ENCODE measurements at regions not wholly inside any gene's neighbourhood (a gene's known extent, or its start where the extent isn't known, plus 50 kb on each side); places are given as distances from the start of the nearest gene placed in this dataset.
A peak's percentile ranks its signal among the peaks of the same experiment; 100 is the strongest.

- WGBS = 90% methylated on average over 12 of the region's 12 CpGs
- no peak overlapping the region for H3K9ac ChIP-seq (ENCODE audit: low read depth, low read length)
- H3K27me3 ChIP-seq (ENCODE audit: insufficient read depth, low read length) = no peaks in the 10 kb centered on the region
- H3K36me3 ChIP-seq (ENCODE audit: insufficient read depth, low read length) = no peaks in the 10 kb centered on the region
- no peak overlapping the region for H3K4me3 ChIP-seq (ENCODE audit: low read length)
- H3K27ac ChIP-seq (ENCODE audit: low read depth, low read length) = no peak overlapping the region
- H3K9me3 ChIP-seq (ENCODE audit: insufficient read depth, low read depth, low read length) = 0 out of 2 replicates have a peak, but pooled peaks cover 2% of the 10 kb centered on the region
- H3K4me1 ChIP-seq (ENCODE audit: insufficient read depth, low read length) = peaks cover 6% of the 10 kb centered on the region; the same call in 1 of the 2 replicates
Measured at GRCh38 chr14:101066826-101067510, 163.4 kb upstream of the RTL1 start.

DNA sequence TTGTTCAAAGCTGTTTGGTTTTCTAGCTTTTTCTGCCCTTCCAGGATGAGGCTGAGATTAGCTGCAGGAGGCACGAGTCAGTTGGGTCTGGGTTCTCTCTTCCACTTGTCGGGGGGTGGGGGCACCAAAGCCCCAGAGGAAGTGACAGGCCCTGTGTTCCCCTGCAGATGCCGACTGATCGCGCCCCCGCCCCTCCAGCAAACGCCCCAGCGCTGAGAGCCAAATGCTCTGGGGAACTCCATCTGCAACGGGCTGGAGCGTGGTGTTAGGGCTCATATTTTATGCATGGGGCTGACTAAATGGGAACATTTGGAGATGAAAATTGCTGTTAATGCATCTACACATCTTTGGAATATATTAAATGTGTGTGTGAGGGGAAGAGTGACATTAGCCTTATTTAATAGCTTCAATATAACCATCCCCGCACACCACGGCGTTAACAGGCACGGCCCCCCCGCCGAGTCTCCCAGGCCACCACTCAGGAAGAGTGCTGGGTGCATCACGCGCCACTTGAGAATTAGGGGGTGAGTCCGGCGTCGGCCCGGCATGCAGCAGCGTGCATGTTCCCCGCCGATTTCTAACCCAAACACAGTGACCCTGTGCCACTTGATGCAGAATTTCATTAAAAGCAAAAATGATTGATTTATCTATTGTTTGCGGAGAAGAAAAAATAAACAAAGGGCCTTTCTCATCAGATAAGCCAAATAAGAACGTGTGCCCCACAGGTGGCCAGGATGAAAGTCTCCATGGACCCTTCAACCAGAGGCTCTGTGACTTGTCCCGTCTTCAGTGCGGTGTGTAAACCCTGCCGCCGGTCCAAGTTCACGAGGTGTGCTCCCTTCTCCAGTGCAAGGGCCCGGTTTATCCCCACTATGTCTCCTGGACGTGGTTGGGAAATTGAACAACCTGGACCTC lies 165.0 kb upstream of the RTL1 start:
- Histone ChIP-seq H3K9ac (ENCODE audit: low read depth, low read length) (no peak overlapping the region), H3K27me3 (ENCODE audit: insufficient read depth, low read length) (no peaks in the 10 kb centered on the region)
- 88% methylated on average over 34 of the region's 34 CpGs for WGBS

DNA sequence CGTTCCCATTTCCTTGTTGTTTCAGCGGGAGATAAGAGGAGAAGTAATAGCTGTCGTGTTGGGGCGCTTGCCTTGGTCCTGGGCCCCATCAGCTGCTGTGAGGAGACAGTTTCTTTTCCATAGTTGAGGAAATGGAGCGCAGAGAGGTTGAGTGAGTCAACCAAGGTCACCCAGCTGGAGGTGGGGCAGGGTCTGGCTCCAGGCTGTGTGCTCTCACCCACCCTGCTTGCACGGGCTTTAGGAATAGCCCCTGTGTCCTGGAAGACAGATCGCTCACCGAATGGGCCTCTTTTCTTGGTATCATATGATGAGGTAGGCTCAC lies 165.7 kb upstream of the RTL1 start:
- Histone ChIP-seq H3K4me3 (ENCODE audit: low read length) (no peak overlapping the region), H3K9me3 (ENCODE audit: insufficient read depth, low read depth, low read length) (0 out of 2 replicates have a peak, but pooled peaks cover 2% of the 10 kb centered on the region), H3K27ac (ENCODE audit: low read depth, low read length) (no peak overlapping the region), H3K4me1 (ENCODE audit: insufficient read depth, low read length) (peaks cover 23% of the 10 kb centered on the region), H3K9ac (ENCODE audit: low read depth, low read length) (no peak overlapping the region), H3K36me3 (ENCODE audit: insufficient read depth, low read length) (no peaks in the 10 kb centered on the region), H3K27me3 (ENCODE audit: insufficient read depth, low read length) (no peaks in the 10 kb centered on the region)
- WGBS = 94% methylated on average over 8 of the region's 8 CpGs

More for the DNA sequence above, 165.0 kb upstream of the RTL1 start:
- Histone ChIP-seq H3K27ac (ENCODE audit: low read depth, low read length) (no peak overlapping the region), H3K4me3 (ENCODE audit: low read length) (no peak overlapping the region), H3K4me1 (ENCODE audit: insufficient read depth, low read length) (peaks cover 19% of the 10 kb centered on the region), H3K36me3 (ENCODE audit: insufficient read depth, low read length) (no peaks in the 10 kb centered on the region), H3K9me3 (ENCODE audit: insufficient read depth, low read depth, low read length) (0 out of 2 replicates have a peak, but pooled peaks cover 2% of the 10 kb centered on the region)

DNA sequence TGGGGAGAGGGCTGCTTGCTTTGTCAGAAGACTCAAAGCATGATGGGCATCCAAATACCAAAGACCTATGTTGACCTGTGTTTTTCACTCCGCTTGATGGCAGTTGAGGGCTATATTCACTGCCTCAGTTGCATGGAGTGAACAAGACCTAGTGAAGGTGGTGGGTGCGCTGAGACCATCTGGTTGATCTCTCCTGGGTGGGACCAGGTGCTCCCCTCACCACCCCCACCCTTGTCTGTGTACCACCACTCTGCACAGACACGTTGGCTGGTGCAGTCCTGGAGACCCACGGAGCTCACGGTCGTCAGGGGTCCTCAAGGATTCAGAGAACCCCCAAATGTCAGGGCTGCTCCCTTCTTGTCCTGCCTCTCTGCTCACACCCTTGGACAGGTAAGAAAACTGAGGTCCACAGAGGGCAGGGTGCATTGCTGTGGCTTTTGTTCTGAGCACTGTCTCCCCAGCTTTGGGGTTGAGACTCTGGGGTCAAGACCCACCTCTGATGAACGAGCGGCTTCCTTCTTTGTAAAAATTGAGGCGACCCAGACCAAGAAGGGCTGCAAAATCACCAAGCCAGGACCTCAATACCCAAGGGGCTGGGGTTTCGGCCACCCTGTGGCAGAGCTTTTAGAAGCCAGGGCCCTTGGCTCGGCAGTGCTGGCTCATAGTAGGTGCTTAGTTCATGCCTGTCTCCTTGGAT lies 166.3 kb upstream of the RTL1 start:
- Histone ChIP-seq H3K36me3 (ENCODE audit: insufficient read depth, low read length) (no peaks in the 10 kb centered on the region), H3K4me1 (ENCODE audit: insufficient read depth, low read length) (peaks cover 23% of the 10 kb centered on the region), H3K27me3 (ENCODE audit: insufficient read depth, low read length) (peaks cover 2% of the 10 kb centered on the region; the same call in 1 of the 2 replicates), H3K9ac (ENCODE audit: low read depth, low read length) (no peak overlapping the region), H3K4me3 (ENCODE audit: low read length) (no peak overlapping the region), H3K27ac (ENCODE audit: low read depth, low read length) (no peak overlapping the region), H3K9me3 (ENCODE audit: insufficient read depth, low read depth, low read length) (0 out of 2 replicates have a peak, but pooled peaks cover 2% of the 10 kb centered on the region)
- 97% methylated on average over 11 of the region's 11 CpGs for WGBS

- Histone ChIP-seq H3K4me1 (ENCODE audit: insufficient read depth, low read length) (peaks cover 23% of the 10 kb centered on the region), H3K27me3 (ENCODE audit: insufficient read depth, low read length) (peaks cover 3% of the 10 kb centered on the region; the same call in 1 of the 2 replicates), H3K27ac (ENCODE audit: low read depth, low read length) (no peak overlapping the region), H3K4me3 (ENCODE audit: low read length) (no peak overlapping the region), H3K36me3 (ENCODE audit: insufficient read depth, low read length) (no peaks in the 10 kb centered on the region), H3K9ac (ENCODE audit: low read depth, low read length) (no peak overlapping the region), H3K9me3 (ENCODE audit: insufficient read depth, low read depth, low read length) (no peaks in the 10 kb centered on the region)
- WGBS = 94% methylated on average over 16 of the region's 16 CpGs
Measured at GRCh38 chr14:101070540-101071492, 167.3 kb upstream of the RTL1 start.

DNA sequence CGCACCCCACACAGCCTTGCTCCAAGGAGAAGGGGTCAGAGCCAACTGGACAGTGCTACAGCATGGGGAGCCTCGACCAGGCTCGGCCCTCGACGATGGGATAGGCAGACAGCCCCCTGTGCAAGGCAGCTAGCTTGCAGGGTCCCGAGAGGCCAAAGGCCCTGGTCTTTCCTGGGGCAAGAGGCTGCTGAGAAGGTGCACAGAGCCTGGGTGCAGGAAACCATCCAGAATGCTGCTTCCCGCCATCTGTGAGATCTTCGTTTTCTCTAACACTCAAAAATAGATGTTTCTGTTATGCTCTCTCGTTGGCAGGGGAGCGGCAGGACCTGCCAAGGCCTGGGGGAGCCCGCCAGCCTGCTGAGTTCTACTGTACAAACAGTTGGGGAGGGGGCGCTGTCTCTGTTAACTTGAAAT lies 168.0 kb upstream of the RTL1 start:
- no peaks in the 10 kb centered on the region for H3K9me3 ChIP-seq (ENCODE audit: insufficient read depth, low read depth, low read length)
- peaks cover 6% of the 10 kb centered on the region for H3K27me3 ChIP-seq (ENCODE audit: insufficient read depth, low read length)
- H3K9ac ChIP-seq (ENCODE audit: low read depth, low read length) = no peak overlapping the region
- H3K36me3 ChIP-seq (ENCODE audit: insufficient read depth, low read length) = no peaks in the 10 kb centered on the region
- no peak overlapping the region for H3K4me3 ChIP-seq (ENCODE audit: low read length)
- peaks cover 24% of the 10 kb centered on the region for H3K4me1 ChIP-seq (ENCODE audit: insufficient read depth, low read length)
- no peak overlapping the region for H3K27ac ChIP-seq (ENCODE audit: low read depth, low read length)
- WGBS = 88% methylated on average over 12 of the region's 12 CpGs

- Histone ChIP-seq H3K27ac (ENCODE audit: low read depth, low read length) (no peak overlapping the region), H3K9me3 (ENCODE audit: insufficient read depth, low read depth, low read length) (no peaks in the 10 kb centered on the region), H3K36me3 (ENCODE audit: insufficient read depth, low read length) (no peaks in the 10 kb centered on the region), H3K4me1 (ENCODE audit: insufficient read depth, low read length) (peaks cover 30% of the 10 kb centered on the region), H3K9ac (ENCODE audit: low read depth, low read length) (no peak overlapping the region), H3K4me3 (ENCODE audit: low read length) (no peak overlapping the region), H3K27me3 (ENCODE audit: insufficient read depth, low read length) (peaks cover 11% of the 10 kb centered on the region)
- WGBS = 85% methylated on average over 10 of the region's 10 CpGs
Measured at GRCh38 chr14:101072070-101072469, 168.5 kb upstream of the RTL1 start.

- H3K36me3 ChIP-seq (ENCODE audit: insufficient read depth, low read length) = no peaks in the 10 kb centered on the region
- no peaks in the 10 kb centered on the region for H3K9me3 ChIP-seq (ENCODE audit: insufficient read depth, low read depth, low read length)
- H3K9ac ChIP-seq (ENCODE audit: low read depth, low read length) = no peak overlapping the region
- H3K27me3 ChIP-seq (ENCODE audit: insufficient read depth, low read length) = peaks cover 15% of the 10 kb centered on the region
- H3K27ac ChIP-seq (ENCODE audit: low read depth, low read length) = no peak overlapping the region
- H3K4me1 ChIP-seq (ENCODE audit: insufficient read depth, low read length) = peaks cover 30% of the 10 kb centered on the region
- 43% methylated on average over 13 of the region's 16 CpGs for WGBS
- H3K4me3 ChIP-seq (ENCODE audit: low read length) = no peak overlapping the region
Measured at GRCh38 chr14:101072531-101072930, 169.0 kb upstream of the RTL1 start.

DNA sequence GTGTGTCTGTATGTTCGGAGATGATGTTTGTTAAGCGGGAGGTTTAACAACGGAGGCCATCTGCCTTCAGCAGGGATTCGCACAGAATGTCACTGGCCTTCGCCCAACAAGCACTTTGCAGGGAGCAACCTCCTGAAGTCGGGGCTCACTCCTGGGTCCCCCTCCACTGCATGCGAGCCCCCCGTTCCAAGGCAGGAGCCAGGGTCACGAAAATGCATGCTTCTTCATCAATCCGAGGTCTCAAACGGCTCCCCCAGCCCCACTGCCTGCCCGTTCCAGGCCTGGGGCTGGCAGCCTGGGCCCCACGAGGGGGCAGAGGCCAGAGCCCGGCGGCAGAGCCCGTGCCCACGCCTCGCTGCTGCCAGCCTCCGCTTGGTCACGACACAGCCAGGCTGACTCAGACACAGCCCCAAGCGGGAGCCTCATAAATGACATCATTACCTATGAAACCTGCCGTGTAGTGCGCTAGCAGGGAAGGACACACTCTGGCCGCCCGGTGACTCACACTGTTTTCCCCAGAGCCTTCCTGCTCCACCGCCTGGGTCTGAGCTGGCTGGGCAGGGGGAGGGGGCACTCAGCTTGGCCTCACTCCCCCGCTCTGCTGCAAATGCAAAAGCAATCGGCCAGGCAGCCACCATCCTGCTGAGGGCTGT lies 169.5 kb upstream of the RTL1 start:
- 18% methylated on average over 28 of the region's 28 CpGs for WGBS
- peaks cover 30% of the 10 kb centered on the region for H3K4me1 ChIP-seq (ENCODE audit: insufficient read depth, low read length)
- no peaks in the 10 kb centered on the region for H3K9me3 ChIP-seq (ENCODE audit: insufficient read depth, low read depth, low read length)
- no peaks in the 10 kb centered on the region for H3K36me3 ChIP-seq (ENCODE audit: insufficient read depth, low read length)
- H3K4me3 ChIP-seq (ENCODE audit: low read length) = no peak overlapping the region; the same call in 1 of the 2 replicates
- peak overlapping the region; percentile 39; the same call in 1 of the 2 replicates for H3K9ac ChIP-seq (ENCODE audit: low read depth, low read length)
- peaks cover 20% of the 10 kb centered on the region for H3K27me3 ChIP-seq (ENCODE audit: insufficient read depth, low read length)
- peak overlapping the region; percentile 70; the same call in 1 of the 2 replicates for H3K27ac ChIP-seq (ENCODE audit: low read depth, low read length)

DNA sequence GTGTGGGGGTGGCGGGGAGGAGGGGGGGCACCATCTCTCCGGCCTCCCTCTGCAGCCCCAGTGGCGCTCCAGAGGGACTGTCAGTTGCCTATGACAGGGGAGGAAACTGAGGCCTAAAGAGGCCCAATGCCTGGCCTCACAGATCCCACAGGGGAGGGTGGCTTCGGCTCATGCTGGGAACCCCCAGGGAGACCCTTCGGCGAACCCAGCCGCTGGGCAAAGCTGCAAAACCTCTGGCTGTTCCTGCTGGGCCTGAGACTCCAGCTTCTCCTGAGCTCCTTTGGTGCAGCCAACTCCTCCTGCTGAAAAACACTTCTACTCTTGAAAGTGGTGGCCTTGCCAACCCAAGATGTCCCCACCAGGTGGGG lies 170.1 kb upstream of the RTL1 start:
- 25% methylated on average over 7 of the region's 7 CpGs for WGBS
- no peak overlapping the region; the same call in 1 of the 2 replicates for H3K27ac ChIP-seq (ENCODE audit: low read depth, low read length)

More for the DNA sequence above, 170.1 kb upstream of the RTL1 start:
- peaks cover 26% of the 10 kb centered on the region for H3K27me3 ChIP-seq (ENCODE audit: insufficient read depth, low read length)
- H3K9ac ChIP-seq (ENCODE audit: low read depth, low read length) = no peak overlapping the region
- H3K9me3 ChIP-seq (ENCODE audit: insufficient read depth, low read depth, low read length) = no peaks in the 10 kb centered on the region
- peaks cover 30% of the 10 kb centered on the region for H3K4me1 ChIP-seq (ENCODE audit: insufficient read depth, low read length)
- H3K36me3 ChIP-seq (ENCODE audit: insufficient read depth, low read length) = no peaks in the 10 kb centered on the region
- H3K4me3 ChIP-seq (ENCODE audit: low read length) = no peak overlapping the region
